DMS79 (cell line): ENCODE measurements at regions not wholly inside any gene's neighbourhood (a gene's known extent, or its start where the extent isn't known, plus 50 kb on each side); places are given as distances from the start of the nearest gene placed in this dataset.
"Not testable (repeated sequence)": the region's sequence is repeated elsewhere in the genome, so short reads cannot be mapped to it uniquely, and the experiment has no call there.

Source experiments
- DNase-seq: peaks from one replicate; lab custom pipeline; 2025; lab: John Stamatoyannopoulos, UW

GRCh38 chr6:149237464-149237863, 80.0 kb upstream of the TAB2 start:
- no peak for DNase-seq

- DNase-seq: no peak
These were observed 77.8 kb upstream of the TAB2 start for GRCh38 chr6:149239573-149240209.

GRCh38 chr6:149242883-149243282, 74.6 kb upstream of the TAB2 start:
- no peak for DNase-seq

- DNase-seq: no peak
These were observed 73.4 kb upstream of the TAB2 start for GRCh38 chr6:149244105-149244504.

GRCh38 chr6:149246691-149247384, 70.7 kb upstream of the TAB2 start:
- no peak for DNase-seq

- DNase-seq: no peak
These were observed 70.1 kb upstream of the TAB2 start for GRCh38 chr6:149247385-149247763.

- not testable (repeated sequence) for DNase-seq
These were observed 69.2 kb upstream of the TAB2 start for GRCh38 chr6:149248263-149248662.

GRCh38 chr6:149248693-149249369, 68.7 kb upstream of the TAB2 start:
- no peak for DNase-seq

GRCh38 chr6:149249370-149250357, 67.8 kb upstream of the TAB2 start:
- no peak for DNase-seq

- no peak for DNase-seq
These were observed 66.6 kb upstream of the TAB2 start for GRCh38 chr6:149250951-149251350.

GRCh38 chr6:149252622-149253021, 64.9 kb upstream of the TAB2 start:
- no peak for DNase-seq

- no peak for DNase-seq
These were observed 63.3 kb upstream of the TAB2 start for GRCh38 chr6:149254253-149254652.

- no peak for DNase-seq
These were observed 57.8 kb upstream of the TAB2 start for GRCh38 chr6:149259753-149260152.

GRCh38 chr6:149260214-149260874, 57.2 kb upstream of the TAB2 start:
- no peak for DNase-seq

- DNase-seq: no peak
These were observed 56.0 kb upstream of the TAB2 start for GRCh38 chr6:149261364-149262040.

GRCh38 chr6:149263321-149263720, 54.2 kb upstream of the TAB2 start:
- DNase-seq: no peak

GRCh38 chr6:149264629-149265028, 52.9 kb upstream of the TAB2 start:
- DNase-seq: no peak

- DNase-seq: no peak
These were observed 51.6 kb upstream of the TAB2 start for GRCh38 chr6:149265945-149266344.

GRCh38 chr6:149266659-149267058, 50.9 kb upstream of the TAB2 start:
- no peak for DNase-seq

GRCh38 chr6:149267072-149267471, 50.4 kb upstream of the TAB2 start:
- DNase-seq: no peak

GRCh38 chr6:149267513-149268043, 49.9 kb upstream of the TAB2 start:
- DNase-seq: no peak
